B cell (primary cell): ENCODE measurements at regions not wholly inside any gene's neighbourhood (a gene's known extent, or its start where the extent isn't known, plus 50 kb on each side); places are given as distances from the start of the nearest gene placed in this dataset.

ENCODE experiments used
- ATAC-seq: fragments of 200-7000 bp; cut with Tn5 transposase; one replicate; pipeline ENCODE4 v1.10.0; 2021; ENCODE audit warnings: low read depth, mild to moderate bottlenecking, moderate number of reproducible peaks, moderate library complexity
- CTCF ChIA-PET: fragments of 350-600 bp; sonication (Branson Sonifier 250); formaldehyde crosslinking; loops from one replicate; lab custom pipeline; 2021; ENCODE audit warnings: antibody characterized with exemption, inconsistent platforms; lab: Charles Lee
- POLR2A ChIA-PET: fragments of 350-600 bp; sonication (Branson Sonifier 250); formaldehyde crosslinking; loops from one replicate; lab custom pipeline; 2021; ENCODE audit warnings: antibody characterized with exemption; lab: Charles Lee
- DNase-seq: peaks from one replicate; pipeline ENCODE4 v3.0.0; 2013
- H2AFZ ChIP-seq: 2 replicates; pipeline ENCODE4 v1.6.1; 2012; ENCODE audit warnings: mild to moderate bottlenecking, low read depth, low read length; ENCODE audit not compliant: insufficient read depth, poor library complexity, severe bottlenecking
- H3K27ac ChIP-seq, 2 donors: 1 replicate in 1 of 2; 2 replicates in 1 of 2; pipeline ENCODE4 v1.5.1; 2012 to 2013; ENCODE audit warnings: low read length in 2 of 2, mild to moderate bottlenecking in 2 of 2, moderate library complexity in 1 of 2
- H3K27me3 ChIP-seq, 4 experiments: fragments of 200-600 bp in 1 of 4; sonication (generic) in 1 of 4; replicated peaks in 1 of 4; 1 replicate in 2 of 4; 2 replicates in 2 of 4; pipeline versions ENCODE4 v1.6.1 to v1.7.0; 2013 to 2016; ENCODE audit warnings: low read length in 3 of 4, mild to moderate bottlenecking in 2 of 4, mixed read lengths in 1 of 4, moderate library complexity in 1 of 4; ENCODE audit not compliant: insufficient read depth in 4 of 4, control insufficient read depth in 3 of 4; ENCODE audit errors: control extremely low read depth in 1 of 4
- H3K36me3 ChIP-seq, 2 experiments: replicated peaks in 1 of 2; 1 replicate in 1 of 2; 2 replicates in 1 of 2; pipeline versions ENCODE4 v1.6.1 to v1.7.1; 2013; ENCODE audit warnings: low read length in 1 of 2; ENCODE audit not compliant: insufficient read depth in 2 of 2, control insufficient read depth in 1 of 2; ENCODE audit errors: control extremely low read depth in 1 of 2, extremely low read depth in 1 of 2
- H3K4me1 ChIP-seq, 2 donors: fragments of 200-600 bp in 1 of 2; sonication (generic) in 1 of 2; 1 replicate in 1 of 2; 2 replicates in 1 of 2; pipeline versions ENCODE4 v1.5.1 to v1.6.1; 2013 to 2017; ENCODE audit warnings: low read length in 2 of 2; ENCODE audit not compliant: control insufficient read depth in 2 of 2, insufficient read depth in 2 of 2
- H3K4me2 ChIP-seq: replicated peaks from 2 replicates; pipeline ENCODE3; 2012; ENCODE audit warnings: mild to moderate bottlenecking, low read depth, low read length; ENCODE audit not compliant: poor library complexity, severe bottlenecking
- H3K4me3 ChIP-seq, 5 experiments: fragments of 200-600 bp in 1 of 5; sonication (generic) in 1 of 5; 1 replicate in 3 of 5; 2 replicates in 2 of 5; pipeline versions ENCODE4 v1.5.1 to v1.7.0; 2011 to 2016; ENCODE audit warnings: low read length in 4 of 5, mild to moderate bottlenecking in 4 of 5, low read depth in 2 of 5, control low read depth in 1 of 5, moderate library complexity in 1 of 5; ENCODE audit not compliant: insufficient read depth in 1 of 5; ENCODE audit errors: control extremely low read depth in 1 of 5, extremely low read depth in 1 of 5
- H3K79me2 ChIP-seq: fragments of 200-600 bp; sonication (generic); one replicate; pipeline ENCODE4 v1.6.0; 2016; ENCODE audit warnings: low read length; ENCODE audit not compliant: control insufficient read depth, insufficient read depth
- H3K9ac ChIP-seq: fragments of 200-600 bp; sonication (generic); 2 replicates; pipeline ENCODE4 v1.6.1; 2017; ENCODE audit warnings: mild to moderate bottlenecking, low read length, moderate library complexity
- H3K9me3 ChIP-seq, 3 donors: one replicate each; pipeline versions ENCODE4 v1.6.1 to v1.7.1; 2013; ENCODE audit warnings: low read length in 2 of 3; ENCODE audit not compliant: control insufficient read depth in 2 of 3, insufficient read depth in 1 of 3; ENCODE audit errors: control extremely low read depth in 1 of 3
- H4K20me1 ChIP-seq: 2 replicates; pipeline ENCODE4 v1.6.0; 2012; ENCODE audit warnings: mild to moderate bottlenecking, low read length; ENCODE audit not compliant: insufficient read depth, control insufficient read depth, poor library complexity, severe bottlenecking
- H3K27ac Mint-ChIP-seq: one replicate; pipeline ENCODE4 v1.8.0; 2021; ENCODE audit warnings: mixed read lengths
- H3K27me3 Mint-ChIP-seq: one replicate; pipeline ENCODE4 v1.8.0; 2021; ENCODE audit warnings: mixed read lengths
- H3K4me1 Mint-ChIP-seq: one replicate; pipeline ENCODE4 v1.8.0; 2021; ENCODE audit warnings: mixed read lengths
- H3K4me3 Mint-ChIP-seq: one replicate; pipeline ENCODE4 v1.8.0; 2021; ENCODE audit warnings: mixed read lengths
- H3K9me3 Mint-ChIP-seq: one replicate; pipeline ENCODE4 v1.8.0; 2022; ENCODE audit warnings: mixed read lengths; ENCODE audit not compliant: insufficient read depth
- EZH2 ChIP-seq: IDR thresholded peaks from 2 replicates; pipeline ENCODE4 v1.6.1; 2012; ENCODE audit warnings: borderline replicate concordance, low read depth, mild to moderate bottlenecking, moderate library complexity, low read length; ENCODE audit not compliant: insufficient read depth, poor library complexity, severe bottlenecking
- WGBS: methylation state at CpG from one replicate; pipeline ENCODE4 v1.1.5; 2013; ENCODE audit warnings: missing lambda C conversion rate; ENCODE audit not compliant: insufficient coverage; 5-methylcytosine and 5-hydroxymethylcytosine counted together
- intact Hi-C: fragments of 100-400 bp; cut with micrococcal nuclease; formaldehyde crosslinking; loops from one replicate; pipeline ENCODE4 v1.10.0; 2022
- TF ChIP-seq, protein P1 (sequence below): fragments of 200-600 bp; IDR thresholded peaks from one replicate; pipeline ENCODE4 v1.8.0; 2022; ENCODE audit warnings: antibody characterized with exemption, mild to moderate bottlenecking

DNA sequence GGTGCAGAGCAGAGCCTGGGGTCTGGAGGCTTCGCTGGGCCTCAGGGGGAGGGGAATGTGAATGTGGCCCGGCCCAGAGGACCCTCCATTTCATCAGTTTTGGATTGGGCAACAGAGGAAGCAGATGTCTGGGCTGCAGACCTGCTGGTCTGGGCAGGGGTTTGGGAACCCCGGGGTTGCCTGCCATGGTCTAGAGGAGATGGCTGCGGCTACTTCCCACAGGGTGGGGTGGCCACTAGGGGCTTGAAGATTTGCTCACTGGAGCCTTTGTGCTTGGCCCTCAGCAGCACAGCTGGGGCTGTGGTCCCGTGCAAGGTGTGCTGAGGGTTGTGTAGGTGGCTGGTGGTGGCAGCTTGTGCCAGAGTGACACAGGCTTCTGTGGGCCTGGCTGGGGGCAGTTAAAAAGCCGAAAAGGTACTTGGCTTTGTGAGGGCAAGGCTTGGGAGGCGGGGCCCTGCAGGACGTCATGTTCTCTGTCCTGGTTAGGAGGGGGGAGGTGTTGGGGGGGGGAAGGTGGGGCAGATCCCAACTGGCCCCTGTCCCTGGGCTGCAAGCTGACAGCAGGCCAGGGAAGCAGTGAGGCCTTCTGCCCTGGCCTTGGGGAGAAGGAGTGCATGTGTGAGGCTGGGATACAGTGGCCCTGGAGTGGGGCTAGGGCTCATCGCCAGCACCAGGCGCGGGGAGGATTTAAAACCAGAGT lies 98.0 kb downstream of the KPNA2 start:
- Mint-ChIP-seq H3K27me3 (no peaks in the 10 kb centered on the region), H3K4me1 (no peaks in the 10 kb centered on the region), H3K9me3 (no peaks in the 10 kb centered on the region), H3K27ac (no peak overlapping the region), H3K4me3 (no peak overlapping the region)
- DNase-seq (no peak), ATAC-seq (no peak)
- intact Hi-C loops: no loop called here
- Histone ChIP-seq H3K27ac (no peak overlapping the region), H3K36me3 (peaks cover 0 to 11% of the 10 kb centered on the region in 2 experiments), H3K9me3 (no peaks in the 10 kb centered on the region), H3K4me2 (no peak overlapping the region), H3K27me3 (no peaks in the 10 kb centered on the region), H3K79me2 (no peaks in the 10 kb centered on the region), H2AFZ (no peak overlapping the region), H3K4me3 (no peak overlapping the region), H3K9ac (no peak overlapping the region), H3K4me1 (no peaks in the 10 kb centered on the region), H4K20me1 (no peaks in the 10 kb centered on the region)
- CTCF ChIA-PET: no interaction called here
- POLR2A ChIA-PET: no interaction called here
- TF ChIP-seq, protein P1, sequence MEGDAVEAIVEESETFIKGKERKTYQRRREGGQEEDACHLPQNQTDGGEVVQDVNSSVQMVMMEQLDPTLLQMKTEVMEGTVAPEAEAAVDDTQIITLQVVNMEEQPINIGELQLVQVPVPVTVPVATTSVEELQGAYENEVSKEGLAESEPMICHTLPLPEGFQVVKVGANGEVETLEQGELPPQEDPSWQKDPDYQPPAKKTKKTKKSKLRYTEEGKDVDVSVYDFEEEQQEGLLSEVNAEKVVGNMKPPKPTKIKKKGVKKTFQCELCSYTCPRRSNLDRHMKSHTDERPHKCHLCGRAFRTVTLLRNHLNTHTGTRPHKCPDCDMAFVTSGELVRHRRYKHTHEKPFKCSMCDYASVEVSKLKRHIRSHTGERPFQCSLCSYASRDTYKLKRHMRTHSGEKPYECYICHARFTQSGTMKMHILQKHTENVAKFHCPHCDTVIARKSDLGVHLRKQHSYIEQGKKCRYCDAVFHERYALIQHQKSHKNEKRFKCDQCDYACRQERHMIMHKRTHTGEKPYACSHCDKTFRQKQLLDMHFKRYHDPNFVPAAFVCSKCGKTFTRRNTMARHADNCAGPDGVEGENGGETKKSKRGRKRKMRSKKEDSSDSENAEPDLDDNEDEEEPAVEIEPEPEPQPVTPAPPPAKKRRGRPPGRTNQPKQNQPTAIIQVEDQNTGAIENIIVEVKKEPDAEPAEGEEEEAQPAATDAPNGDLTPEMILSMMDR: no peak
- TF ChIP-seq EZH2: no peak
- WGBS: 76% methylated on average over 10 of the region's 11 CpGs

DNA sequence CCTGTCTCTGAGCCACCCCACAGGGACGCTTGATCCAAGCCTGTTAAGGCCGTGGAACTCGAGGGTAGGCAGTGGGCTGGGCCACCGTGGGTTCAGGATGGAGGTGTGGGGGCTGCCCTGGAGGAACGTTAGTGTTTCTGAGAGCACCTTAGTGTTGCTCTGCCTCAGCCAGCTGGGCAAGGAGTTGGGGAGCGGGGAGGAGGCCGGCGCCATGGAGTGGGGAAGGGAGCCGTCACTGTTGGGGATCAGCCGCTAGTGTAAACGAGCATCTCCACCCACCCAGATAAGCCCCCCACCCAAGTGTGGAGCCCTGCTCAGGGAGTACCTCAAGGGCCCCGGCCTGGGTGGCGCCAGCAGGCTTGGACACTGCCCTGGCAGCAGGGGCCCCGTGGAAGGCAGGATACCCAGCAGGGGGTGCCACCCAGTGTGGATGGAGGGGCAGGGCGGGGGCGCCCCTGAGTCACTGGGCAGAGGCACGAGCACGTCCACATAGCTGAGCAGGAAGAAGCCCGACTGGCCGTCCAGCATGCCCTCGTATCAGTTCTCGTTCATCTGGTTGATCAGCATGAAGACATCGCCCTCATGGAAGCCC lies 98.6 kb downstream of the KPNA2 start:
- CTCF ChIA-PET: no interaction called here
- no peak for TF ChIP-seq EZH2
- TF ChIP-seq, protein P1: no peak
- no peak overlapping the region for H3K27ac Mint-ChIP-seq
- no peak overlapping the region for H3K4me2 ChIP-seq
- H3K9me3 Mint-ChIP-seq: no peaks in the 10 kb centered on the region
- 93% methylated on average over 17 of the region's 23 CpGs for WGBS
- POLR2A ChIA-PET: no interaction called here
- no peak overlapping the region for H3K4me3 Mint-ChIP-seq
- no peaks in the 10 kb centered on the region for H3K4me1 ChIP-seq
- H2AFZ ChIP-seq: no peak overlapping the region
- H3K9ac ChIP-seq: no peak overlapping the region
- H3K4me3 ChIP-seq: no peak overlapping the region
- no peaks in the 10 kb centered on the region for H3K4me1 Mint-ChIP-seq
- H3K36me3 ChIP-seq: peaks cover 0 to 7% of the 10 kb centered on the region in 2 experiments
- no peaks in the 10 kb centered on the region for H4K20me1 ChIP-seq
- ATAC-seq (no peak), DNase-seq (no peak)
- H3K9me3 ChIP-seq: no peaks in the 10 kb centered on the region
- H3K27ac ChIP-seq: no peak overlapping the region
- no peaks in the 10 kb centered on the region for H3K27me3 ChIP-seq
- H3K79me2 ChIP-seq: no peaks in the 10 kb centered on the region
- H3K27me3 Mint-ChIP-seq: no peaks in the 10 kb centered on the region
- intact Hi-C loops: no loop called here
